OCI-LY3 (cell line): ENCODE measurements at regions not wholly inside any gene's neighbourhood (a gene's known extent, or its start where the extent isn't known, plus 50 kb on each side); places are given as distances from the start of the nearest gene placed in this dataset.

Source experiments
- CTCF ChIP-seq: fragments of 200-600, 300-600 bp; sonication (generic); IDR thresholded peaks from 2 replicates; pipeline ENCODE4 v1.5.1; 2014; ENCODE audit warnings: antibody characterized with exemption, low read length, low read depth
- EZH2phosphoT487 ChIP-seq: fragments of 200-600 bp; shearing (Covaris generic); IDR thresholded peaks from 2 replicates; pipeline ENCODE4 v1.6.1; 2018; ENCODE audit warnings: antibody characterized with exemption, mixed run types, low read depth

- TF ChIP-seq EZH2phosphoT487, result no peak
- no peak for TF ChIP-seq CTCF
Measured at GRCh38 chr3:64303401-64303800, 78.1 kb upstream of the PRICKLE2 start.
